Neural cell (in vitro differentiated cells): ENCODE measurements at regions not wholly inside any gene's neighbourhood (a gene's known extent, or its start where the extent isn't known, plus 50 kb on each side); places are given as distances from the start of the nearest gene placed in this dataset.

ENCODE experiments used
- EZH2 ChIP-seq: fragments of 200-600, 300-800 bp; shearing (Covaris generic), sonication (generic); IDR thresholded peaks from 2 replicates; pipeline ENCODE4 v1.6.1; 2014; ENCODE audit warnings: antibody characterized with exemption, low read length, borderline replicate concordance, mild to moderate bottlenecking; ENCODE audit not compliant: insufficient read depth, poor library complexity, severe bottlenecking
- MXI1 ChIP-seq: fragments of 450-650 bp; conservative IDR thresholded peaks from 2 replicates; pipeline ENCODE4 v1.6.1; 2014; ENCODE audit warnings: antibody characterized with exemption, mild to moderate bottlenecking; ENCODE audit not compliant: poor library complexity, severe bottlenecking
- POLR2AphosphoS5 ChIP-seq: IDR thresholded peaks from 2 replicates; pipeline ENCODE4 v1.6.1; 2012
- RAD21 ChIP-seq: fragments of 450-650 bp; conservative IDR thresholded peaks from 2 replicates; pipeline ENCODE4 v1.6.1; 2014; ENCODE audit warnings: antibody characterized with exemption, mild to moderate bottlenecking, moderate library complexity
- SMC3 ChIP-seq: fragments of 450-650 bp; conservative IDR thresholded peaks from 2 replicates; pipeline ENCODE4 v1.6.1; 2014; ENCODE audit warnings: antibody characterized with exemption, mild to moderate bottlenecking, moderate library complexity; ENCODE audit not compliant: poor library complexity
- TAF1 ChIP-seq: IDR thresholded peaks from 2 replicates; pipeline ENCODE4 v1.6.1; 2012; ENCODE audit warnings: low read depth
- TF ChIP-seq, protein P1 (sequence below): fragments of 450-650 bp; IDR thresholded peaks from 2 replicates; pipeline ENCODE4 v1.5.1; 2014; ENCODE audit warnings: antibody characterized with exemption, mild to moderate bottlenecking, moderate library complexity; ENCODE audit not compliant: poor library complexity, severe bottlenecking
- TF ChIP-seq, protein P2 (sequence below): IDR thresholded peaks from 2 replicates; pipeline ENCODE4 v1.6.1; 2012; ENCODE audit warnings: borderline replicate concordance

GRCh38 chr2:2887772-2888387 is 489.7 kb downstream of the EIPR1 start:
- TF ChIP-seq EZH2 (no peak), TAF1 (no peak), SMC3 (no peak), MXI1 (no peak), POLR2AphosphoS5 (no peak), RAD21 (no peak)
- TF ChIP-seq, protein P1, sequence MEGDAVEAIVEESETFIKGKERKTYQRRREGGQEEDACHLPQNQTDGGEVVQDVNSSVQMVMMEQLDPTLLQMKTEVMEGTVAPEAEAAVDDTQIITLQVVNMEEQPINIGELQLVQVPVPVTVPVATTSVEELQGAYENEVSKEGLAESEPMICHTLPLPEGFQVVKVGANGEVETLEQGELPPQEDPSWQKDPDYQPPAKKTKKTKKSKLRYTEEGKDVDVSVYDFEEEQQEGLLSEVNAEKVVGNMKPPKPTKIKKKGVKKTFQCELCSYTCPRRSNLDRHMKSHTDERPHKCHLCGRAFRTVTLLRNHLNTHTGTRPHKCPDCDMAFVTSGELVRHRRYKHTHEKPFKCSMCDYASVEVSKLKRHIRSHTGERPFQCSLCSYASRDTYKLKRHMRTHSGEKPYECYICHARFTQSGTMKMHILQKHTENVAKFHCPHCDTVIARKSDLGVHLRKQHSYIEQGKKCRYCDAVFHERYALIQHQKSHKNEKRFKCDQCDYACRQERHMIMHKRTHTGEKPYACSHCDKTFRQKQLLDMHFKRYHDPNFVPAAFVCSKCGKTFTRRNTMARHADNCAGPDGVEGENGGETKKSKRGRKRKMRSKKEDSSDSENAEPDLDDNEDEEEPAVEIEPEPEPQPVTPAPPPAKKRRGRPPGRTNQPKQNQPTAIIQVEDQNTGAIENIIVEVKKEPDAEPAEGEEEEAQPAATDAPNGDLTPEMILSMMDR: no peak
- TF ChIP-seq, protein P2, sequence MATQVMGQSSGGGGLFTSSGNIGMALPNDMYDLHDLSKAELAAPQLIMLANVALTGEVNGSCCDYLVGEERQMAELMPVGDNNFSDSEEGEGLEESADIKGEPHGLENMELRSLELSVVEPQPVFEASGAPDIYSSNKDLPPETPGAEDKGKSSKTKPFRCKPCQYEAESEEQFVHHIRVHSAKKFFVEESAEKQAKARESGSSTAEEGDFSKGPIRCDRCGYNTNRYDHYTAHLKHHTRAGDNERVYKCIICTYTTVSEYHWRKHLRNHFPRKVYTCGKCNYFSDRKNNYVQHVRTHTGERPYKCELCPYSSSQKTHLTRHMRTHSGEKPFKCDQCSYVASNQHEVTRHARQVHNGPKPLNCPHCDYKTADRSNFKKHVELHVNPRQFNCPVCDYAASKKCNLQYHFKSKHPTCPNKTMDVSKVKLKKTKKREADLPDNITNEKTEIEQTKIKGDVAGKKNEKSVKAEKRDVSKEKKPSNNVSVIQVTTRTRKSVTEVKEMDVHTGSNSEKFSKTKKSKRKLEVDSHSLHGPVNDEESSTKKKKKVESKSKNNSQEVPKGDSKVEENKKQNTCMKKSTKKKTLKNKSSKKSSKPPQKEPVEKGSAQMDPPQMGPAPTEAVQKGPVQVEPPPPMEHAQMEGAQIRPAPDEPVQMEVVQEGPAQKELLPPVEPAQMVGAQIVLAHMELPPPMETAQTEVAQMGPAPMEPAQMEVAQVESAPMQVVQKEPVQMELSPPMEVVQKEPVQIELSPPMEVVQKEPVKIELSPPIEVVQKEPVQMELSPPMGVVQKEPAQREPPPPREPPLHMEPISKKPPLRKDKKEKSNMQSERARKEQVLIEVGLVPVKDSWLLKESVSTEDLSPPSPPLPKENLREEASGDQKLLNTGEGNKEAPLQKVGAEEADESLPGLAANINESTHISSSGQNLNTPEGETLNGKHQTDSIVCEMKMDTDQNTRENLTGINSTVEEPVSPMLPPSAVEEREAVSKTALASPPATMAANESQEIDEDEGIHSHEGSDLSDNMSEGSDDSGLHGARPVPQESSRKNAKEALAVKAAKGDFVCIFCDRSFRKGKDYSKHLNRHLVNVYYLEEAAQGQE: no peak
